ENCODE measurements at regions not wholly inside any gene's neighbourhood (a gene's known extent, or its start where the extent isn't known, plus 50 kb on each side); places are given as distances from the start of the nearest gene placed in this dataset.

DNA sequence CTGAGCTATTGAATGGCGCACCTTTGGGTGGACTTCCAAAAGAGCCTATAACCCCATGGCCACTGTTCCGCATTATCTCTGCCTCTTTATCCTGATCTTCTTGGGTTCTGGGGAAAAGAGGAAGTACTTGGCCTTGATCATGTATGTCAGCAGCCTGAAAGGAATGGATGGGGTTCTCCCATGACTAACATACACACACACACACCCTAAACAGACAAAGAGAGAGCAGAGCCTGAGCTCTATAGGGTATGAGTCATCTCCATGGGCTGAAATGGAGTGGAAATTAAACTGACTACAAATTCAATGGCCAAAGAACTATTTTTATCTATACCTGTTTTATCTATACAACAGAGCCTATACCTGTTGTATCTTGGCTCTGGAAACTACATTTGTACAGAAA, 141.5 kb upstream of the MTMR8 start:
- no peak for TF ChIP-seq RNF2 (IDR thresholded peaks at IDR 0.05; ENCODE audit: borderline replicate concordance, low read depth)
- no peak for TF ChIP-seq HOXB5 (CRISPR knock-in tag; IDR thresholded peaks at IDR 0.05)
- no peak for TF ChIP-seq NPAS2 (CRISPR knock-in tag; IDR thresholded peaks at IDR 0.05; ENCODE audit: borderline replicate concordance)
- no peak for TF ChIP-seq NFE2L2 (conservative IDR thresholded peaks at IDR 0.05; ENCODE audit: low read length)
- TF ChIP-seq MYC (IDR thresholded peaks at IDR 0.05; ENCODE audit: borderline replicate concordance, low read length) = no peak
- TF ChIP-seq POLR2A (IDR thresholded peaks at IDR 0.05; ENCODE audit: low read length) = no peak
- TF ChIP-seq SMC3 (IDR thresholded peaks at IDR 0.05) = no peak
- TF ChIP-seq, protein P1, sequence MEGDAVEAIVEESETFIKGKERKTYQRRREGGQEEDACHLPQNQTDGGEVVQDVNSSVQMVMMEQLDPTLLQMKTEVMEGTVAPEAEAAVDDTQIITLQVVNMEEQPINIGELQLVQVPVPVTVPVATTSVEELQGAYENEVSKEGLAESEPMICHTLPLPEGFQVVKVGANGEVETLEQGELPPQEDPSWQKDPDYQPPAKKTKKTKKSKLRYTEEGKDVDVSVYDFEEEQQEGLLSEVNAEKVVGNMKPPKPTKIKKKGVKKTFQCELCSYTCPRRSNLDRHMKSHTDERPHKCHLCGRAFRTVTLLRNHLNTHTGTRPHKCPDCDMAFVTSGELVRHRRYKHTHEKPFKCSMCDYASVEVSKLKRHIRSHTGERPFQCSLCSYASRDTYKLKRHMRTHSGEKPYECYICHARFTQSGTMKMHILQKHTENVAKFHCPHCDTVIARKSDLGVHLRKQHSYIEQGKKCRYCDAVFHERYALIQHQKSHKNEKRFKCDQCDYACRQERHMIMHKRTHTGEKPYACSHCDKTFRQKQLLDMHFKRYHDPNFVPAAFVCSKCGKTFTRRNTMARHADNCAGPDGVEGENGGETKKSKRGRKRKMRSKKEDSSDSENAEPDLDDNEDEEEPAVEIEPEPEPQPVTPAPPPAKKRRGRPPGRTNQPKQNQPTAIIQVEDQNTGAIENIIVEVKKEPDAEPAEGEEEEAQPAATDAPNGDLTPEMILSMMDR (IDR thresholded peaks at IDR 0.05) = no peak

Data from A549 (cell line).